ES-I3 (cell line): ENCODE measurements at regions not wholly inside any gene's neighbourhood (a gene's known extent, or its start where the extent isn't known, plus 50 kb on each side); places are given as distances from the start of the nearest gene placed in this dataset.
"Not testable (repeated sequence)": the region's sequence is repeated elsewhere in the genome, so short reads cannot be mapped to it uniquely, and the experiment has no call there.

Source experiments
- H3K36me3 ChIP-seq: 2 replicates; pipeline ENCODE4 v1.6.1; 2013; ENCODE audit warnings: mild to moderate bottlenecking, low read length, control low read depth, moderate library complexity; ENCODE audit not compliant: insufficient read depth
- H3K4me1 ChIP-seq: 2 replicates; pipeline ENCODE4 v1.6.1; 2013; ENCODE audit warnings: mild to moderate bottlenecking, control low read depth, low read length; ENCODE audit not compliant: insufficient read depth
- H3K9ac ChIP-seq: 2 replicates; pipeline ENCODE4 v1.6.1; 2013; ENCODE audit warnings: low read depth, mild to moderate bottlenecking, low read length, moderate library complexity
- H3K9me3 ChIP-seq: 2 replicates; pipeline ENCODE4 v1.6.1; 2013; ENCODE audit warnings: mild to moderate bottlenecking, low read length, moderate library complexity; ENCODE audit not compliant: control insufficient read depth, insufficient read depth

DNA sequence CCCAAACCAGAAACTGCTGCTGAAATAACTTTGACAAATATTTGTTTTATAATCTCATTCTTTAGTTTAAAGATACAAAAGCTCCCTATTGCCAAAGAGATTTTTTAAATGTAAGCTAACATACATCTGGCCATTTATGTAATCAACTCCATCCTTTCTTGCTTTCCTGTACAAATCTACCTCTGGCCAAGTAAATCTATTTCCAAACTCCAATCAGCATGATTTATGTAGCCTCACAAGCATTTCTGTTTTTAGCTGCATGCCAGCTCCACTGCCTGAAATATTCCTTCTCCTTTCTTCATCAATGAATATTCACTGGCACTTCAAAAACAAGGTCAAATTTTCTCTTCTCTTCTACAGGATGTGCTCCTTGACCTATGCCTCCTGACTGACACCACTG is 80.0 kb downstream of the SHOX2 start:
- Histone ChIP-seq H3K9ac (no peak overlapping the region), H3K36me3 (no peaks in the 10 kb centered on the region), H3K4me1 (no peaks in the 10 kb centered on the region), H3K9me3 (no peaks in the 10 kb centered on the region)

GRCh38 chr3:158019897-158020296 is 86.3 kb downstream of the SHOX2 start:
- H3K4me1 ChIP-seq, H3K9ac ChIP-seq, H3K9me3 ChIP-seq, H3K36me3 ChIP-seq: not testable (repeated sequence)

DNA sequence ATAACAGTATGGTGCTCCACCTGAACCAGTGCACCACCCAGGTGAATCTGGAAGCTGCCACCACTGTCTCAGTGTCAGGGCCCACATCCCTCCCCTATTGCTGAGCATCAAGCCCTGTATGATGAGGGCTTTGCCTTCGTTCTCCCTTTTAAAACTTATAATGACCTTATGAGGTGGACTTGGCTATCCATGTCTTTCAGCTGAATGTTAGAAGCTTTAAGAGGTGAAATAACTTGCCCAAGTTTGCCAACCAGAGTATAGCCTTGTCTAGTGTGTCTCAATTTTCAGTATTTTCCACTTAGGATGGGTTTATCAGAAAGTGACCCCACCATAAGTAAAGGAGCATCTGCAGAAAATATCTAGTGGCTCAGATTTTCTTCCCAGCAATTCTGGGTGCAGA is 87.8 kb downstream of the SHOX2 start:
- Histone ChIP-seq H3K9me3 (no peaks in the 10 kb centered on the region; the same call in 1 of the 2 replicates), H3K36me3 (no peaks in the 10 kb centered on the region), H3K9ac (no peak overlapping the region), H3K4me1 (no peaks in the 10 kb centered on the region)

DNA sequence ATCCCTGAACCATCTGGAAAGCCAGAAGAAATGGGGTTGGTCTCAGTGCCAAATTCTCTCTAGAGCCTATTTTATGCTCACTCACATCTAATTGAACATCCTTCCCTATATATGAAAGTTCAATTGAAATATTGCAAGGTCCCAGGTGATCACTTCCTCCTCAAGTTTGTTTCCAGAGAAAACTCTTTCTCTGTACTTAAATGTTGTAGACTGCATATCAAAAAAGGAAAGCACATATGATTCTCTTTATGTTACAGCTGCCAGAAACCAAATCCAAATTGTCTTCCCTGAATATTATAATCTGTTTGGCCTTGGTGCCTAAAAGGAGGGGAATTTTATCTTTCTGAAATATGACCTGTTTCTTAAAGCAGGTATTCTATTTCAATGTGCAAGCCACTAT is 93.3 kb downstream of the SHOX2 start:
- H3K36me3 ChIP-seq, result no peaks in the 10 kb centered on the region
- H3K9ac ChIP-seq, result no peak overlapping the region
- peaks cover 6% of the 10 kb centered on the region for H3K9me3 ChIP-seq
- no peaks in the 10 kb centered on the region for H3K4me1 ChIP-seq

- Histone ChIP-seq H3K9ac (no peak overlapping the region), H3K4me1 (no peaks in the 10 kb centered on the region), H3K9me3 (peaks cover 6% of the 10 kb centered on the region; the same call in 1 of the 2 replicates), H3K36me3 (no peaks in the 10 kb centered on the region)
Observed at GRCh38 chr3:158005391-158006100, 100.7 kb downstream of the SHOX2 start.

DNA sequence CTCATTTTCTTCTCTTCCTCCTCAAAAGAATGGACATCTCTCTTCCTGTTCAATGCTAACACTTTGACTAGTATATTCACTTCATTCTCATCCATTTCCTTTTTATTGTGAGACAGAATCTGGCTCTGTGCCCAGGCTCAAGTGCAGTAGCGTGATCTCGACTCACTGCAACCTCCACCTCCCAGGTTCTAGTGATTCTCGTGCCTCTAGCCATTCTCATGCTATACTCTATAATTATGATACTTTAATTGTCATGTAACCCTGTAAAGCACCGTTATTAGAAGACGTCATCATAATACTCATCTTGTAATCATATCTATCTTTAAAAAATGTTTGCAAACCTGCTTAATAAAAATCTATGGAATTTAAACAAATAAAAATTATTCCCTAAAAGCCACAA is 107.0 kb downstream of the SHOX2 start:
- no peaks in the 10 kb centered on the region for H3K9me3 ChIP-seq
- no peaks in the 10 kb centered on the region for H3K36me3 ChIP-seq
- no peak overlapping the region for H3K9ac ChIP-seq
- no peaks in the 10 kb centered on the region for H3K4me1 ChIP-seq

GRCh38 chr3:157982359-157982758 is 123.9 kb downstream of the SHOX2 start:
- H3K4me1 ChIP-seq, result no peaks in the 10 kb centered on the region
- no peaks in the 10 kb centered on the region for H3K36me3 ChIP-seq
- H3K9me3 ChIP-seq, result no peaks in the 10 kb centered on the region
- no peak overlapping the region for H3K9ac ChIP-seq

- H3K36me3 ChIP-seq, result no peaks in the 10 kb centered on the region
- H3K9ac ChIP-seq, result no peak overlapping the region
- H3K9me3 ChIP-seq, result no peaks in the 10 kb centered on the region
- no peaks in the 10 kb centered on the region for H3K4me1 ChIP-seq
Observed at GRCh38 chr3:157981819-157982218, 124.4 kb downstream of the SHOX2 start.

GRCh38 chr3:157979022-157979421 is 127.2 kb downstream of the SHOX2 start:
- H3K36me3 ChIP-seq, result no peaks in the 10 kb centered on the region
- no peaks in the 10 kb centered on the region for H3K4me1 ChIP-seq
- H3K9ac ChIP-seq, result no peak overlapping the region
- H3K9me3 ChIP-seq, result no peaks in the 10 kb centered on the region

DNA sequence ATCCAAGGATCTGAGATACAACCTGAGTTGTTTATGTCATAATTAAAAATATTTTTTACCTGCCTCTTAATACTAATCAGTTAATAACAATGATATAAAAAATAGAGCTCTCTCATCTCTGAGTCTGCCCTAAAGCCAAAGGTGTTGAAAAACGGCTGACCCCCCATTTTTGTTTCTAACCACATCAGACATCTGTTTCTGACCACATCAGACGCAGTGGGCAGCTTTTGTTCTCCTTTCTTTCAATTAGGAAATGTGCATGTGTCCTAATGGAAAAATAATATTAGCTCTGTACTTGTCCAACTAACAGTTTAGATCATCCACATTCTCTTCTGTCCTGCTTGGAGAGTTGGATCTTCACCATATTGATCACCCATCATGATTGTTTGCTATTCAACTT is 144.6 kb downstream of the SHOX2 start:
- H3K36me3 ChIP-seq, result no peaks in the 10 kb centered on the region
- H3K9ac ChIP-seq, result no peak overlapping the region
- H3K9me3 ChIP-seq, result no peaks in the 10 kb centered on the region
- peaks cover 4% of the 10 kb centered on the region; the same call in 1 of the 2 replicates for H3K4me1 ChIP-seq

DNA sequence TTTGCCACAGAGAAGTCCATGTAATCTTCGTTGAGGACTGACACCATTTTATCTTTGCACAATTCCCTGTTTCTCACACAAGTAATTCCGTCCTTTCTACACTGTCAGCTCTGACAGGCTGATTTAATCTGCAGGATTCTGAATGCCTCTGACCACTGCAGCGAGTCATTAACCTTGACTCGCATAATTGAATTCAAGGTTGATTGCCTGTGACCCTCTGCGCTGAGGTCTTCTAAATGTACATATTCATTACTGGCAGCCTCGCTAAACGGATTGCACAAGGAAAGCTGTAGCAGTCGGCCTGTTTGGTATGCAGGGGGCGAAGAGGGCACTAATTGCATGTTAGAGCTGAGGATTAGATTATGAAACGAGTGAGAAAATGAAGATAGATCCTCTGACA is 147.8 kb downstream of the SHOX2 start:
- no peaks in the 10 kb centered on the region for H3K36me3 ChIP-seq
- H3K9me3 ChIP-seq, result no peaks in the 10 kb centered on the region
- H3K9ac ChIP-seq, result no peak overlapping the region

DNA sequence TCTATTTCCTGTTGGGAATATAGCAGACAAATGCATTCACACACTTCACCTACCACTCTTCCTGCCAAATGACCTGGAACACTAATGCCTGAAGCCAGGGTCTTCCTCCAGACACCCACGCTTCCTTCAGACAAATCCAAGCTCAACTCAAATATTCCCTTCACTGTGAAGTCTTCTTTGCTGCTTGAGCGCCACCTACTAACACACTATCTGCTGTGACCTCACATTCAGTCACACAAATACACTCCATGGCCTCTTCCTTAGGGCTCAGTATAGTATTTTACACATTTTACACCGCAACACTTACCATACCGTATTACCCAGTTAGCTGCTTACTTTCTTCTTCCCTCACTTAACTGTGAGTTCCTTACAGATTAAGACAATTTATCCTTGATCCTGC is 149.4 kb downstream of the SHOX2 start:
- Histone ChIP-seq H3K9me3 (no peaks in the 10 kb centered on the region), H3K4me1 (peaks cover 4% of the 10 kb centered on the region; the same call in 1 of the 2 replicates)

More for the DNA sequence above, 147.8 kb downstream of the SHOX2 start:
- peaks cover 4% of the 10 kb centered on the region; the same call in 1 of the 2 replicates for H3K4me1 ChIP-seq

DNA sequence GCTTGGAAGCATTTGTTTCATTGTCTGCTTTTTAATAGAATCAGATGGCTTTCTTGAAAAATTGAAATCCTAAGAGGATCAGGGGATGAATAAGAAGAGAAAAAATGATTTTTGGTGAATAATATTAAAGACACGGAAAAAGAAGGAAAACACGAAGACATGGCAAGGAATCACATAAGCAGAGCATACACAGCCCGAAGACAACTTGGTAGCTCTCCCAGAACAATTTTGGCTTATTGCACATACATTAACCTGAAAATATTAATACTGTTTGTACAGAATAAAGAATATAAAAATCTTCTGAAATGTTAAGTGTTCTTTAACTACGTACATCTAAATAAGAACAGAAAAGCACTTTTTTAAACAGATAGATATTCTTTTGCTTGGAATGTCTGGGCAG is 150.0 kb downstream of the SHOX2 start:
- peaks cover 4% of the 10 kb centered on the region; the same call in 1 of the 2 replicates for H3K4me1 ChIP-seq
- no peaks in the 10 kb centered on the region for H3K36me3 ChIP-seq
- H3K9ac ChIP-seq, result no peak overlapping the region
- no peaks in the 10 kb centered on the region for H3K9me3 ChIP-seq

More for the DNA sequence above, 149.4 kb downstream of the SHOX2 start:
- H3K9ac ChIP-seq, result no peak overlapping the region
- H3K36me3 ChIP-seq, result no peaks in the 10 kb centered on the region

- Histone ChIP-seq H3K9ac (no peak overlapping the region), H3K9me3 (no peaks in the 10 kb centered on the region), H3K4me1 (peaks cover 3% of the 10 kb centered on the region; the same call in 1 of the 2 replicates), H3K36me3 (no peaks in the 10 kb centered on the region)
Observed at GRCh38 chr3:157953565-157953964, 152.7 kb downstream of the SHOX2 start.

- H3K9ac ChIP-seq, result no peak overlapping the region
- H3K4me1 ChIP-seq, result no peaks in the 10 kb centered on the region
- no peaks in the 10 kb centered on the region for H3K36me3 ChIP-seq
- H3K9me3 ChIP-seq, result no peaks in the 10 kb centered on the region
Observed at GRCh38 chr3:157948605-157949383, 157.4 kb downstream of the SHOX2 start.
